Stimulated activated CD8-positive, alpha-beta memory T cell treated with anti-CD3 and anti-CD28 coated beads, Interleukin-4, amount 100 ng/mL, for 4 hours (primary cell): ENCODE measurements at regions not wholly inside any gene's neighbourhood (a gene's known extent, or its start where the extent isn't known, plus 50 kb on each side); places are given as distances from the start of the nearest gene placed in this dataset.

Experiments
- DNase-seq, 2 donors: peaks; one replicate each; pipeline ENCODE4 v3.0.0-alpha.2; 2020; ENCODE audit warnings: low read depth in 2 of 2, low spot score in 1 of 2

GRCh38 chr16:80048250-80048649 is 447.7 kb upstream of the MAF start:
- DNase-seq = no peak

GRCh38 chr16:80047842-80048241 is 447.3 kb upstream of the MAF start:
- no peak for DNase-seq

GRCh38 chr16:80046848-80047247 is 446.3 kb upstream of the MAF start:
- no peak for DNase-seq

GRCh38 chr16:80046261-80046660 is 445.7 kb upstream of the MAF start:
- DNase-seq = no peak

- no peak for DNase-seq
Observed at GRCh38 chr16:80045861-80046260, 445.3 kb upstream of the MAF start.

- DNase-seq = no peak
Observed at GRCh38 chr16:80041410-80041809, 440.9 kb upstream of the MAF start.

- DNase-seq = no peak
Observed at GRCh38 chr16:80040814-80041213, 440.3 kb upstream of the MAF start.

GRCh38 chr16:80040413-80040812 is 439.9 kb upstream of the MAF start:
- DNase-seq = no peak

- DNase-seq = no peak
Observed at GRCh38 chr16:80039777-80040176, 439.2 kb upstream of the MAF start.

GRCh38 chr16:80038566-80038965 is 438.0 kb upstream of the MAF start:
- no peak for DNase-seq

- no peak for DNase-seq
Observed at GRCh38 chr16:80034948-80035663, 434.6 kb upstream of the MAF start.

- no peak for DNase-seq
Observed at GRCh38 chr16:80034469-80034826, 433.9 kb upstream of the MAF start.

- DNase-seq = no peak
Observed at GRCh38 chr16:80033783-80034468, 433.4 kb upstream of the MAF start.

- DNase-seq = no peak
Observed at GRCh38 chr16:80029761-80030481, 429.4 kb upstream of the MAF start.

- DNase-seq = no peak
Observed at GRCh38 chr16:80029381-80029630, 428.8 kb upstream of the MAF start.

- no peak for DNase-seq
Observed at GRCh38 chr16:80028581-80029380, 428.2 kb upstream of the MAF start.

GRCh38 chr16:80027007-80027965 is 426.7 kb upstream of the MAF start:
- DNase-seq = peak; percentile 16 to 17

- no peak for DNase-seq
Observed at GRCh38 chr16:80025236-80025635, 424.7 kb upstream of the MAF start.

GRCh38 chr16:80024443-80024842 is 423.9 kb upstream of the MAF start:
- DNase-seq = no peak

GRCh38 chr16:80023865-80024264 is 423.3 kb upstream of the MAF start:
- no peak for DNase-seq

GRCh38 chr16:80019395-80019794 is 418.9 kb upstream of the MAF start:
- no peak for DNase-seq
